ENCODE measurements at regions not wholly inside any gene's neighbourhood (a gene's known extent, or its start where the extent isn't known, plus 50 kb on each side); places are given as distances from the start of the nearest gene placed in this dataset.

- H3K9me3 ChIP-seq: no peaks in the 10 kb centered on the region
- intact Hi-C loops (cut with DNase I): no loop called here
These were observed 91.4 kb upstream of the HSF2 start for GRCh38 chr6:122308074-122308473.

DNA sequence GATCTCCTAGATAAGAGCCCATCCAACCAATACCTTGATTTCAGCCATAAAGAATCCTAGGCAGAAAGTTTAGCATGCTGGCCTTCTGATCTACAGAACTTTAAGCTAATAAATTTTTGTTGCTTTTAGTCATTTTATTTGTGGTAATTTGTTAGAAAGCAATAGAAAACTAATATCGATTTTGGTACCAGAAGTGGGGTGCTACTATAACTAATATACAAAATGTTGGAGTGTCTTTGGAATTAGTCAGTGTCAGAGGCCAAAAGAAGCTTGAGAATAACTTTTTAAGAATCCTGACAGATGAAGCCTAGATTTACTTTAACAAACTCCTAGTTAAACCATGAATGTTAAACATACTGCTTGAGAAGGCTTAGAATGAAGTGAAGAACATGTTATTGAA, 83.6 kb upstream of the HSF2 start:
- DNase-seq (no peak), ATAC-seq (no peak)
- Histone ChIP-seq H3K9me3 (peaks cover 6% of the 10 kb centered on the region), H3K27ac (no peak overlapping the region), H3K4me1 (no peaks in the 10 kb centered on the region), H3K4me3 (no peak overlapping the region), H3K27me3 (ENCODE audit: low read depth) (no peaks in the 10 kb centered on the region), H3K36me3 (no peaks in the 10 kb centered on the region)
- intact Hi-C loops (cut with DNase I): no loop called here
- no peak for TF ChIP-seq CTCF (IDR thresholded peaks at IDR 0.05)

More at GRCh38 chr6:122308074-122308473, 91.4 kb upstream of the HSF2 start:
- no peak for TF ChIP-seq CTCF (IDR thresholded peaks at IDR 0.05)
- ATAC-seq: no peak
- H3K27me3 ChIP-seq (ENCODE audit: low read depth): no peaks in the 10 kb centered on the region
- H3K4me1 ChIP-seq: no peaks in the 10 kb centered on the region
- no peaks in the 10 kb centered on the region for H3K36me3 ChIP-seq
- H3K27ac ChIP-seq: no peak overlapping the region
- H3K4me3 ChIP-seq: no peak overlapping the region
- no peak for DNase-seq

GRCh38 chr6:122322824-122323223, 76.6 kb upstream of the HSF2 start:
- no peaks in the 10 kb centered on the region for H3K9me3 ChIP-seq
- no peak for TF ChIP-seq CTCF (IDR thresholded peaks at IDR 0.05)
- intact Hi-C loops (cut with DNase I): no loop called here
- DNase-seq (no peak), ATAC-seq (peak in 1 of 2 donors; percentile 52)
- H3K27me3 ChIP-seq (ENCODE audit: low read depth): no peaks in the 10 kb centered on the region
- no peaks in the 10 kb centered on the region for H3K36me3 ChIP-seq
- H3K27ac ChIP-seq: no peak overlapping the region
- H3K4me3 ChIP-seq: peak overlapping the region; percentile 47
- no peaks in the 10 kb centered on the region for H3K4me1 ChIP-seq

DNA sequence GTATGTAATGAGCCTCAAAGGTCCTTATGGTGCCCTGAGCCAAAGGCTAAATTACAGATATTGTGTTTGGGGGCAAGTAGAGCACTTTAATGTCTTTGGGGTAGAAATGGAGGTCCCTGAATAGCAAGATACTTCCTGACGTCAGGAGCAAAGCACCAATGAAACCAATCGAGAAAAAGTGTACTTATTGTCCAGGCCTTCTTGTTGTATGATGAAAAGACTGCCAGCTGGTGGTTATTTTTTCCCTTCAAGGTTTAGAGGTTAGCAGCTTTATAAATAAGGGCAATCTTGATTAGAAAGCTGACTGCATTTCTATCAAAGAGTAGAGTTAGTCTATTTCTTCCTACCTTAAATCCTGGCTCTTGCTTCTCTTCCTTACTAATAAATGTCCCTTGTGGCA, 76.1 kb upstream of the HSF2 start:
- Histone ChIP-seq H3K27ac (no peak overlapping the region), H3K27me3 (ENCODE audit: low read depth) (no peaks in the 10 kb centered on the region), H3K36me3 (no peaks in the 10 kb centered on the region), H3K9me3 (no peaks in the 10 kb centered on the region), H3K4me1 (no peaks in the 10 kb centered on the region), H3K4me3 (peak overlapping the region; percentile 47)
- no peak for ATAC-seq
- no peak for TF ChIP-seq CTCF (IDR thresholded peaks at IDR 0.05)
- no peak for DNase-seq
- intact Hi-C loops (cut with DNase I): no loop called here

- no peaks in the 10 kb centered on the region for H3K9me3 ChIP-seq
- no peak for DNase-seq
- H3K27me3 ChIP-seq (ENCODE audit: low read depth): no peaks in the 10 kb centered on the region
- H3K27ac ChIP-seq: no peak overlapping the region
- no peak overlapping the region for H3K4me3 ChIP-seq
- ATAC-seq: no peak
- H3K36me3 ChIP-seq: no peaks in the 10 kb centered on the region
- intact Hi-C loops (cut with DNase I): no loop called here
- no peak for TF ChIP-seq CTCF (IDR thresholded peaks at IDR 0.05)
- H3K4me1 ChIP-seq: no peaks in the 10 kb centered on the region
These were observed 69.1 kb upstream of the HSF2 start for GRCh38 chr6:122330315-122330714.

DNA sequence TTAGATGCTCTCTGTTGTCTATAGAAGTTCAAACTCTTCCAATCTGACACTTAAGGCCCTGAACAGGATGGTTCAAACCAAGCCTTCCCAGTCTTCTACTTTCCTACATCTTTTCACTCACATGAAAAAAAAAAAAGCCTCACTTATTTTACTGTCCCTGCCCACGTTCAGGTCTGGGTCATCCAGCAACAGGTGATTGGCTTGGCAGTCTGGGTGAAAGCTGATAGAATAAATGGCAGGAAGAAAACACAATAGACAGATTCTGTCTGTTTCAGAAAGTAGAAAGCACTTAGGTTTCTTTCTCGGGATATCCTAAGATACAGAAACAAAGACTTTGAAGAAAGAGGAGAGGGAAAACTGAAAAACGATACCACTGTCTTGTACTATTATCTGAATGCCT, 61.8 kb upstream of the HSF2 start:
- no peak for TF ChIP-seq CTCF (IDR thresholded peaks at IDR 0.05)
- ATAC-seq: no peak

More for the DNA sequence above, 61.8 kb upstream of the HSF2 start:
- Histone ChIP-seq H3K36me3 (no peaks in the 10 kb centered on the region), H3K9me3 (no peaks in the 10 kb centered on the region), H3K4me3 (no peak overlapping the region), H3K27ac (no peak overlapping the region), H3K4me1 (no peaks in the 10 kb centered on the region), H3K27me3 (ENCODE audit: low read depth) (no peaks in the 10 kb centered on the region)
- intact Hi-C loops (cut with DNase I): no loop called here
- no peak for DNase-seq

Measured in lower lobe of right lung (tissue), 2 donors.